C4-2B (cell line): ENCODE measurements at regions not wholly inside any gene's neighbourhood (a gene's known extent, or its start where the extent isn't known, plus 50 kb on each side); places are given as distances from the start of the nearest gene placed in this dataset.

Source experiments
- ZFX ChIP-seq: fragments of 450-650 bp; IDR thresholded peaks from 2 replicates; pipeline ENCODE4 v1.6.1; 2017
- TF ChIP-seq, protein P1 (sequence below): fragments of 450-650 bp; conservative IDR thresholded peaks from 2 replicates; pipeline ENCODE4 v1.5.1; 2017; ENCODE audit warnings: mild to moderate bottlenecking

DNA sequence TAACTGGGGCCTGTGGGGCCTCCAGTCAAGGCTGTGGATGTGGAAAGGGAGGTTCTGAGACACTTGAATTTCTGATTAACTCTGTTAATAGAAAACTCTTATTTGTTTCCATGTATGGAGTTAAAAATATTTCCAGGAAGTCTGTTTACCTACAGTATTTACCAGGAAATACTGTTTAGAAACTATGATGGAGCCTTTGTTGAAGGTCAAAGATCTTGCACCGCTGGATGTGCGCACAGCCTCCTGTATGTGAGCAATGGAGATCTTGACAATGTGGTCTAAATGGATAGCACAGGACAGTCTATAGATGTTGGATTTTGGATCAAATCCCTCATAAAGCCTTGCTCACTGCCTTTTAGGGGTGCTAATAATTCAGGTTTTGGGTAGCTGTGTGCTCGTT lies 268.4 kb downstream of the DLEU7 start:
- TF ChIP-seq, protein P1, sequence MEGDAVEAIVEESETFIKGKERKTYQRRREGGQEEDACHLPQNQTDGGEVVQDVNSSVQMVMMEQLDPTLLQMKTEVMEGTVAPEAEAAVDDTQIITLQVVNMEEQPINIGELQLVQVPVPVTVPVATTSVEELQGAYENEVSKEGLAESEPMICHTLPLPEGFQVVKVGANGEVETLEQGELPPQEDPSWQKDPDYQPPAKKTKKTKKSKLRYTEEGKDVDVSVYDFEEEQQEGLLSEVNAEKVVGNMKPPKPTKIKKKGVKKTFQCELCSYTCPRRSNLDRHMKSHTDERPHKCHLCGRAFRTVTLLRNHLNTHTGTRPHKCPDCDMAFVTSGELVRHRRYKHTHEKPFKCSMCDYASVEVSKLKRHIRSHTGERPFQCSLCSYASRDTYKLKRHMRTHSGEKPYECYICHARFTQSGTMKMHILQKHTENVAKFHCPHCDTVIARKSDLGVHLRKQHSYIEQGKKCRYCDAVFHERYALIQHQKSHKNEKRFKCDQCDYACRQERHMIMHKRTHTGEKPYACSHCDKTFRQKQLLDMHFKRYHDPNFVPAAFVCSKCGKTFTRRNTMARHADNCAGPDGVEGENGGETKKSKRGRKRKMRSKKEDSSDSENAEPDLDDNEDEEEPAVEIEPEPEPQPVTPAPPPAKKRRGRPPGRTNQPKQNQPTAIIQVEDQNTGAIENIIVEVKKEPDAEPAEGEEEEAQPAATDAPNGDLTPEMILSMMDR, result no peak
- no peak for TF ChIP-seq ZFX
